Neural cell (in vitro differentiated cells): ENCODE measurements at regions not wholly inside any gene's neighbourhood (a gene's known extent, or its start where the extent isn't known, plus 50 kb on each side); places are given as distances from the start of the nearest gene placed in this dataset.

Experiments used
- H2AFZ ChIP-seq: fragments of 200-600, 300-800 bp; sonication (generic), shearing (Covaris generic); 2 replicates; pipeline ENCODE4 v1.6.0; 2014; ENCODE audit warnings: low read depth, mild to moderate bottlenecking, antibody characterized with exemption, low read length, moderate library complexity
- H3F3A ChIP-seq: fragments of 200-600 bp; shearing (Covaris generic); 2 replicates; pipeline ENCODE4 v1.6.1; 2016; ENCODE audit warnings: mild to moderate bottlenecking, moderate library complexity, mixed read lengths, antibody characterized with exemption, low read length; ENCODE audit not compliant: insufficient read depth, poor library complexity, severe bottlenecking
- H3K27ac ChIP-seq: fragments of 200-600, 300-800 bp; sonication (generic), shearing (Covaris generic); 2 replicates; pipeline ENCODE4 v1.5.1; 2014; ENCODE audit warnings: mild to moderate bottlenecking, low read length, moderate library complexity
- H3K27me3 ChIP-seq: fragments of 300-800, 200-600 bp; sonication (generic), shearing (Covaris generic); 2 replicates; pipeline ENCODE4 v1.6.0; 2014; ENCODE audit warnings: mild to moderate bottlenecking, low read depth, low read length, moderate library complexity; ENCODE audit not compliant: insufficient read depth
- H3K36me3 ChIP-seq: fragments of 300-800, 200-600 bp; sonication (generic), shearing (Covaris generic); 2 replicates; pipeline ENCODE4 v1.5.1; 2014; ENCODE audit warnings: mild to moderate bottlenecking, antibody characterized with exemption, low read length, moderate library complexity; ENCODE audit not compliant: insufficient read depth
- H3K4me2 ChIP-seq: fragments of 300-800, 200-600 bp; sonication (generic), shearing (Covaris generic); 2 replicates; pipeline ENCODE4 v1.6.0; 2014; ENCODE audit warnings: mild to moderate bottlenecking, low read length
- H3K4me3 ChIP-seq: fragments of 300-800, 200-600 bp; sonication (generic), shearing (Covaris generic); 2 replicates; pipeline ENCODE4 v1.5.1; 2014; ENCODE audit warnings: mild to moderate bottlenecking, low read length, moderate library complexity
- H3K79me2 ChIP-seq: fragments of 200-600 bp; shearing (Covaris generic); replicated peaks from 2 replicates; pipeline ENCODE4 v1.6.0; 2014; ENCODE audit warnings: mild to moderate bottlenecking, low read length, moderate library complexity; ENCODE audit not compliant: insufficient read depth
- H3K9ac ChIP-seq: fragments of 300-800, 200-600 bp; sonication (generic), shearing (Covaris generic); 2 replicates; pipeline ENCODE4 v1.6.1; 2016; ENCODE audit warnings: mild to moderate bottlenecking, low read length, mixed read lengths
- H3K9me2 ChIP-seq: fragments of 200-600 bp; shearing (Covaris generic); 2 replicates; pipeline ENCODE4 v1.6.1; 2016; ENCODE audit warnings: mild to moderate bottlenecking, low read length, mixed read lengths; ENCODE audit not compliant: insufficient read depth
- H3K9me3 ChIP-seq: fragments of 200-600, 300-800 bp; sonication (generic), shearing (Covaris generic); 2 replicates; pipeline ENCODE4 v1.6.1; 2016; ENCODE audit warnings: mild to moderate bottlenecking, mixed run types, low read length, moderate library complexity, mixed read lengths
- H4K20me1 ChIP-seq: fragments of 200-600 bp; shearing (Covaris generic); 2 replicates; pipeline ENCODE4 v1.6.1; 2016; ENCODE audit warnings: mild to moderate bottlenecking, mixed run types; ENCODE audit not compliant: insufficient read depth
- CTCF ChIP-seq: fragments of 450-650 bp; IDR thresholded peaks from 2 replicates; pipeline ENCODE4 v1.5.1; 2014; ENCODE audit warnings: antibody characterized with exemption, mild to moderate bottlenecking, moderate library complexity; ENCODE audit not compliant: poor library complexity, severe bottlenecking
- EP300 ChIP-seq: fragments of 450-650 bp; conservative IDR thresholded peaks from 2 replicates; pipeline ENCODE4 v1.6.1; 2014; ENCODE audit warnings: antibody characterized with exemption, mild to moderate bottlenecking, moderate library complexity; ENCODE audit not compliant: poor library complexity, severe bottlenecking
- EZH2 ChIP-seq: fragments of 200-600, 300-800 bp; shearing (Covaris generic), sonication (generic); IDR thresholded peaks from 2 replicates; pipeline ENCODE4 v1.6.1; 2014; ENCODE audit warnings: antibody characterized with exemption, low read length, borderline replicate concordance, mild to moderate bottlenecking; ENCODE audit not compliant: insufficient read depth, poor library complexity, severe bottlenecking
- MXI1 ChIP-seq: fragments of 450-650 bp; conservative IDR thresholded peaks from 2 replicates; pipeline ENCODE4 v1.6.1; 2014; ENCODE audit warnings: antibody characterized with exemption, mild to moderate bottlenecking; ENCODE audit not compliant: poor library complexity, severe bottlenecking
- POLR2AphosphoS5 ChIP-seq: IDR thresholded peaks from 2 replicates; pipeline ENCODE4 v1.6.1; 2012
- RAD21 ChIP-seq: fragments of 450-650 bp; conservative IDR thresholded peaks from 2 replicates; pipeline ENCODE4 v1.6.1; 2014; ENCODE audit warnings: antibody characterized with exemption, mild to moderate bottlenecking, moderate library complexity
- REST ChIP-seq: IDR thresholded peaks from 2 replicates; pipeline ENCODE4 v1.6.1; 2012; ENCODE audit warnings: borderline replicate concordance
- SMC3 ChIP-seq: fragments of 450-650 bp; conservative IDR thresholded peaks from 2 replicates; pipeline ENCODE4 v1.6.1; 2014; ENCODE audit warnings: antibody characterized with exemption, mild to moderate bottlenecking, moderate library complexity; ENCODE audit not compliant: poor library complexity
- TAF1 ChIP-seq: IDR thresholded peaks from 2 replicates; pipeline ENCODE4 v1.6.1; 2012; ENCODE audit warnings: low read depth

GRCh38 chrX:1871887-1872286 lies 257.0 kb downstream of the ASMT start:
- TF ChIP-seq EZH2 (no peak), REST (no peak), TAF1 (no peak)
- Histone ChIP-seq H3K27ac (no peak overlapping the region), H3K4me3 (no peak overlapping the region), H3K27me3 (no peaks in the 10 kb centered on the region), H3F3A (no peaks in the 10 kb centered on the region), H3K79me2 (no peaks in the 10 kb centered on the region), H3K4me2 (no peak overlapping the region), H2AFZ (no peak overlapping the region), H4K20me1 (no peaks in the 10 kb centered on the region), H3K9ac (no peak overlapping the region), H3K9me2 (no peaks in the 10 kb centered on the region), H3K36me3 (no peaks in the 10 kb centered on the region), H3K9me3 (no peaks in the 10 kb centered on the region)

GRCh38 chrX:1873671-1874070 lies 258.8 kb downstream of the ASMT start:
- H2AFZ ChIP-seq: no peak overlapping the region
- H4K20me1 ChIP-seq: no peaks in the 10 kb centered on the region
- H3K27me3 ChIP-seq: no peaks in the 10 kb centered on the region
- TF ChIP-seq MXI1 (no peak), POLR2AphosphoS5 (no peak), CTCF (no peak), EZH2 (no peak), EP300 (no peak), SMC3 (no peak), RAD21 (no peak), TAF1 (no peak), REST (no peak)
- H3K9me3 ChIP-seq: no peaks in the 10 kb centered on the region
- no peak overlapping the region for H3K4me2 ChIP-seq
- H3K79me2 ChIP-seq: no peaks in the 10 kb centered on the region
- H3K27ac ChIP-seq: no peak overlapping the region
- H3K9ac ChIP-seq: no peak overlapping the region
- no peak overlapping the region for H3K4me3 ChIP-seq
- no peaks in the 10 kb centered on the region for H3F3A ChIP-seq
- no peaks in the 10 kb centered on the region for H3K9me2 ChIP-seq
- H3K36me3 ChIP-seq: no peaks in the 10 kb centered on the region
